ENCODE measurements at regions not wholly inside any gene's neighbourhood (a gene's known extent, or its start where the extent isn't known, plus 50 kb on each side); places are given as distances from the start of the nearest gene placed in this dataset.
"Not testable (repeated sequence)": the region's sequence is repeated elsewhere in the genome, so short reads cannot be mapped to it uniquely, and the experiment has no call there.

- Mint-ChIP-seq H3K4me3 (peak overlapping the region in 1 of 7 donors; percentile 28), H3K4me1 (peaks cover 18 to 40% (median 38%) of the 10 kb centered on the region in 3 donors), H3K9me3 (no peaks in the 10 kb centered on the region), H3K36me3 (peaks cover 0 to 5% (median 4%) of the 10 kb centered on the region in 3 donors), H3K27ac (peak overlapping the region in 1 of 8 donors; percentile 19), H3K27me3 (peaks cover 0 to 1% of the 10 kb centered on the region in 2 donors)
- H3K36me3 ChIP-seq (ENCODE audit: insufficient read depth, low read length): no peaks in the 10 kb centered on the region
- POLR2A ChIA-PET: no interaction called here
- no peak overlapping the region for H3K27ac ChIP-seq (ENCODE audit: low read depth, low read length)
- no peaks in the 10 kb centered on the region for H3K27me3 ChIP-seq (ENCODE audit: insufficient read depth, low read length, poor library complexity, severe bottlenecking)
- CTCF ChIA-PET: no interaction called here
- H3K4me1 ChIP-seq (ENCODE audit: insufficient read depth, low read length): peaks cover 29% of the 10 kb centered on the region
- no peaks in the 10 kb centered on the region for H3K9me3 ChIP-seq (ENCODE audit: low read length)
- H3K4me3 ChIP-seq (ENCODE audit: low read length): no peak overlapping the region
- no peak for DNase-seq
Observed at GRCh38 chr13:40370661-40371060, 295.8 kb downstream of the FOXO1 start.

- peak overlapping the region in 1 of 7 donors; percentile 28 for H3K4me3 Mint-ChIP-seq
- POLR2A ChIA-PET: no interaction called here
- CTCF ChIA-PET: no interaction called here
Observed at GRCh38 chr13:40371531-40372125, 294.8 kb downstream of the FOXO1 start.

DNA sequence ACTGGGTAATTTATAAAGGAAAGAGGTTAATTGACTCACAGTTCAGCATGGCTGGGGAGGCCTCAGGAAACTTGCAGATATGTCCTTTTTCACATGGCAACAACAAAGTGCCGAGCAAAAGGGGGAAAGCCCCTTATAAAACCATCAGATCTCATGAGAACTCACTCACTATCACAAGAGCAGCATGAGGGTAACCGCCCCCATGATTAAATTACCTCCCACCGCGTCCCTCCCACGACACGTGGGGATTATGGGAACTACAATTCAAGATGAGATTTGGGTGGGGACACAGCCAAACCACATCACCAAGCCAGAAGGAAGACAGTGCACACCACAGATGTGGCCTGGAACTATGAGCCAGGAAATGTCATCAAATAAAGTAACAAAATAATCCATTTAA is 292.8 kb downstream of the FOXO1 start:
- CTCF ChIA-PET; H3K27me3 Mint-ChIP-seq; H3K9me3 ChIP-seq (ENCODE audit: low read length); H3K9me3 Mint-ChIP-seq; H3K27me3 ChIP-seq (ENCODE audit: insufficient read depth, low read length, poor library complexity, severe bottlenecking); H3K27ac ChIP-seq (ENCODE audit: low read depth, low read length); H3K4me3 ChIP-seq (ENCODE audit: low read length); POLR2A ChIA-PET; H3K36me3 ChIP-seq (ENCODE audit: insufficient read depth, low read length); H3K36me3 Mint-ChIP-seq: not testable (repeated sequence)
- peak in 2 of 5 donors; percentile 18 to 38 for DNase-seq
- H3K4me1 Mint-ChIP-seq: peaks cover 24 to 49% (median 43%) of the 10 kb centered on the region in 3 donors
- peak overlapping the region in 4 of 7 donors; percentile 12 to 52 (median 28) for H3K4me3 Mint-ChIP-seq
- H3K27ac Mint-ChIP-seq: peak overlapping the region in 6 of 8 donors; percentile 26 to 82 (median 62)
- H3K4me1 ChIP-seq (ENCODE audit: insufficient read depth, low read length): peaks cover 29% of the 10 kb centered on the region

More at GRCh38 chr13:40371531-40372125, 294.8 kb downstream of the FOXO1 start:
- Mint-ChIP-seq H3K27ac (peak overlapping the region in 2 of 8 donors; percentile 39 to 61), H3K27me3 (no peaks in the 10 kb centered on the region), H3K4me1 (peaks cover 18 to 40% (median 38%) of the 10 kb centered on the region in 3 donors), H3K9me3 (no peaks in the 10 kb centered on the region), H3K36me3 (peaks cover 0 to 5% (median 4%) of the 10 kb centered on the region in 3 donors)
- peaks cover 29% of the 10 kb centered on the region for H3K4me1 ChIP-seq (ENCODE audit: insufficient read depth, low read length)
- no peaks in the 10 kb centered on the region for H3K36me3 ChIP-seq (ENCODE audit: insufficient read depth, low read length)
- no peaks in the 10 kb centered on the region for H3K9me3 ChIP-seq (ENCODE audit: low read length)
- H3K27ac ChIP-seq (ENCODE audit: low read depth, low read length): no peak overlapping the region
- no peak overlapping the region for H3K4me3 ChIP-seq (ENCODE audit: low read length)
- no peak for DNase-seq
- no peaks in the 10 kb centered on the region for H3K27me3 ChIP-seq (ENCODE audit: insufficient read depth, low read length, poor library complexity, severe bottlenecking)

GRCh38 chr13:40375489-40376171 is 290.8 kb downstream of the FOXO1 start:
- Mint-ChIP-seq H3K36me3 (peaks cover 0 to 5% (median 4%) of the 10 kb centered on the region in 3 donors), H3K4me1 (peaks cover 24 to 43% (median 34%) of the 10 kb centered on the region in 3 donors), H3K9me3 (peaks cover 0 to 3% (median 0%) of the 10 kb centered on the region in 5 donors), H3K4me3 (peak overlapping the region in 1 of 7 donors; percentile 27), H3K27me3 (peaks cover 0 to 1% of the 10 kb centered on the region in 2 donors), H3K27ac (peak overlapping the region in 1 of 8 donors; percentile 68)
- Histone ChIP-seq H3K36me3 (ENCODE audit: insufficient read depth, low read length) (no peaks in the 10 kb centered on the region), H3K9me3 (ENCODE audit: low read length) (no peaks in the 10 kb centered on the region), H3K27me3 (ENCODE audit: insufficient read depth, low read length, poor library complexity, severe bottlenecking) (no peaks in the 10 kb centered on the region), H3K27ac (ENCODE audit: low read depth, low read length) (no peak overlapping the region), H3K4me1 (ENCODE audit: insufficient read depth, low read length) (peaks cover 26% of the 10 kb centered on the region), H3K4me3 (ENCODE audit: low read length) (no peak overlapping the region)
- POLR2A ChIA-PET: no interaction called here
- DNase-seq: no peak
- CTCF ChIA-PET: no interaction called here

DNA sequence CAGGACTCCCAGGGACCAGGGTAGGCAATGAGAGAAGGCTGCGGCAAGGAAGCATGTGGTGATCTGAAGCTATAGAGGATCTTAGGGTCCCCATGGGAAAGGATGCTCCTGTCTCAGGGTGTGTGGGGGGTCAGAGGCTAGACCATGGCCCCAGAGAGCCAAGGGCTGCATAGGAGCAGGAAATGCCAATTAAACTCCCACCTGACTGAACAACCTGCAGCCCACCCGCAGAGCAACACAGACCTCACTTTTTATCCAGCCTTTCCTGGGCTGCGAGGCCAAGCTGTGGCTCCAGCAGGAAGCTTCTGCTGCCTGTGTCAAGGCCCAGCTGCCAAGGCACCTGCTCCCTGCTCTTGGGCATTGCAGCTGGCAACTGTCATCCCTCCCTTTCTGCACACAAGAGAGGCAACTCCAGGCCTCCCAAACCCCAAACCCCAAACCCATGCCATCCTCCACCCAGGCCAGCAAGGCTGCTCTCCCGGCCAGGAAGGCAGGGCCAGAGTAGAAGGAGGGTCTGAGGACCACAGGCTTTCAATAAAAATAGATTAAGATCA is 290.1 kb downstream of the FOXO1 start:
- Histone ChIP-seq H3K27ac (ENCODE audit: low read depth, low read length) (no peak overlapping the region), H3K4me1 (ENCODE audit: insufficient read depth, low read length) (peaks cover 19% of the 10 kb centered on the region), H3K4me3 (ENCODE audit: low read length) (no peak overlapping the region), H3K9me3 (ENCODE audit: low read length) (no peaks in the 10 kb centered on the region), H3K27me3 (ENCODE audit: insufficient read depth, low read length, poor library complexity, severe bottlenecking) (no peaks in the 10 kb centered on the region), H3K36me3 (ENCODE audit: insufficient read depth, low read length) (no peaks in the 10 kb centered on the region)
- Mint-ChIP-seq H3K9me3 (peaks cover 0 to 3% (median 0%) of the 10 kb centered on the region in 5 donors), H3K4me1 (peaks cover 20 to 35% (median 26%) of the 10 kb centered on the region in 3 donors), H3K27me3 (peaks cover 0 to 1% of the 10 kb centered on the region in 2 donors), H3K27ac (no peak overlapping the region), H3K36me3 (peaks cover 0 to 5% (median 4%) of the 10 kb centered on the region in 3 donors), H3K4me3 (no peak overlapping the region)
- no peak for DNase-seq
- ChIA-PET POLR2A (no interaction called here), CTCF (no interaction called here)

DNA sequence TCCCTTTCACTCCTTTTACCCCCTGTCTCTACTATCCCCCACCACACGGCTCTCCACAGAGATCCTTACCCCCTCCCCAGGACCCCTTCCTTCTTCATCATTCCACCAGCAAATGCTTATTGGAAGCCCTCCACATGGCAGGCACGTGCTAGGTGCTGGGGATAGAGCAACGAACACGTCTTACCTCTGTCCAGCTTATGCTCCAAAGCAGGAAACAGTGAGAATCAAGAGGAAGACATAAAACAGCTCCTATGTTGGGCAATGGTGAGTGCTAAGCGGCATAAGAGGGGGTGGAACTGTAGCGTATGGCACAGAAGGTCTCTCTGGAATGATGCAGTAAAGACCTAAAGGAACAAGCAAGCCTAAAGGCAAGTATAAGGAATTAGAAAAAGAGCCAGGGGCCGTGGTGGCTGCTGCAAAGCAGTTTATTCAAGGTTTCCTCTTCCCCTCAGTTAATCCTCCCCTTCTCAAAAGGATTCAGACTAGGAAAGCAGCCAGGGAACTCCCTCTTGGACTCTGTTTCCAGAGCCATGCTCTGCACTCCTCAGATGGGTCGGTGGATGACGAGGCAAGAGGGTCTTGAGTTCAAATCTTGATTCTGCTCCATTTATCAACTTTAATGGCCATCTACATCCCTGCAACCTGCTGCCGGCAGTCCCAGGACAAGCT is 289.4 kb downstream of the FOXO1 start:
- H3K27ac Mint-ChIP-seq: no peak overlapping the region
- CTCF ChIA-PET: no interaction called here

DNA sequence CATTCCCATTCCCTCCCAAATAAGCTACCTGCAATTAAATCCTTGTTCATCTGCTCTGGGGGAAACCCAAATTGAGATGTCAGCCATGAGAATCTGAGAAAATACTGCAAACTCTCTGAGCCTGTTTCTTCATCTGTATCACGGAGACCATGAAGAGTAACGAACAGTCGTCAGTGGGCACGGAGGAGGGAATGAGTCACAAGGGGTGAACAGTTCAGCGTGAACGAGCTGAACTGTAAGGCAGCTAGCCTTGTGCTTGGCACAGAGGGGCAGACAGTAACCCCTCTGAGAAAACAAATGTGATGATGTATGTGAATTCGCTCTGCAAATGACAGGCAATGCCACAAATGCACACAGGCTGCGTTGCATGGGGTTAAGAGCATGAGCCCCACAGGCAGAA is 288.7 kb downstream of the FOXO1 start:
- H3K27me3 ChIP-seq (ENCODE audit: insufficient read depth, low read length, poor library complexity, severe bottlenecking): no peaks in the 10 kb centered on the region
- no peaks in the 10 kb centered on the region for H3K36me3 ChIP-seq (ENCODE audit: insufficient read depth, low read length)
- Mint-ChIP-seq H3K27ac (no peak overlapping the region), H3K9me3 (peaks cover 0 to 3% (median 0%) of the 10 kb centered on the region in 5 donors), H3K36me3 (peaks cover 0 to 5% (median 4%) of the 10 kb centered on the region in 3 donors), H3K4me1 (peaks cover 20 to 27% (median 26%) of the 10 kb centered on the region in 3 donors), H3K4me3 (no peak overlapping the region), H3K27me3 (peaks cover 0 to 1% of the 10 kb centered on the region in 2 donors)
- DNase-seq: no peak
- H3K27ac ChIP-seq (ENCODE audit: low read depth, low read length): no peak overlapping the region
- no peaks in the 10 kb centered on the region for H3K9me3 ChIP-seq (ENCODE audit: low read length)
- POLR2A ChIA-PET: no interaction called here
- CTCF ChIA-PET: no interaction called here
- peaks cover 16% of the 10 kb centered on the region for H3K4me1 ChIP-seq (ENCODE audit: insufficient read depth, low read length)
- H3K4me3 ChIP-seq (ENCODE audit: low read length): no peak overlapping the region

More for the DNA sequence above, 289.4 kb downstream of the FOXO1 start:
- Histone ChIP-seq H3K4me3 (ENCODE audit: low read length) (no peak overlapping the region), H3K27me3 (ENCODE audit: insufficient read depth, low read length, poor library complexity, severe bottlenecking) (no peaks in the 10 kb centered on the region), H3K27ac (ENCODE audit: low read depth, low read length) (no peak overlapping the region), H3K4me1 (ENCODE audit: insufficient read depth, low read length) (peaks cover 17% of the 10 kb centered on the region), H3K9me3 (ENCODE audit: low read length) (no peaks in the 10 kb centered on the region), H3K36me3 (ENCODE audit: insufficient read depth, low read length) (no peaks in the 10 kb centered on the region)
- peaks cover 0 to 1% of the 10 kb centered on the region in 2 donors for H3K27me3 Mint-ChIP-seq
- POLR2A ChIA-PET: no interaction called here
- DNase-seq: no peak
- H3K4me3 Mint-ChIP-seq: no peak overlapping the region
- peaks cover 0 to 5% (median 4%) of the 10 kb centered on the region in 3 donors for H3K36me3 Mint-ChIP-seq
- H3K9me3 Mint-ChIP-seq: peaks cover 0 to 3% (median 0%) of the 10 kb centered on the region in 5 donors
- H3K4me1 Mint-ChIP-seq: peaks cover 20 to 29% (median 22%) of the 10 kb centered on the region in 3 donors

DNA sequence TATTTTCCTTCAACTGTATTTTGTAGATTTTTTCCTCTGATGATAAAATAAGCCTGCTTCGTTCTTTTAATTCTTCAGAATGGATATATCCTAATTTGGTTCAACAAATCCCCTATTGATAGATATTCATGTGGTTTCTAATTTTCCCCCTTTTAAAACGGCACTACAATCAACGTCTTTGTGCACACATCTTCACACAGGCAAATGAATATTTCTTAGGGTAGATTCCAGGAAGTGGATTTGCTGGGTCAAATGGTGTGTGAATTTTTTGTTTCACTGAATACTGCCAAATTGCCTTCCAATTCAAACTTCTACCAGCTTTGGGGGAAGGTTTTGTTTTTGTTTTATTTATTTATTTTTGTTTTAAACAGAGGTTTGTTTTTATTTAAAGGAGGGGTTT is 287.2 kb downstream of the FOXO1 start:
- ChIA-PET CTCF (no interaction called here), POLR2A (no interaction called here)
- no peak for DNase-seq
- no peaks in the 10 kb centered on the region for H3K27me3 ChIP-seq (ENCODE audit: insufficient read depth, low read length, poor library complexity, severe bottlenecking)
- H3K9me3 ChIP-seq (ENCODE audit: low read length): no peaks in the 10 kb centered on the region
- Mint-ChIP-seq H3K27ac (no peak overlapping the region), H3K4me1 (peaks cover 17 to 25% (median 22%) of the 10 kb centered on the region in 3 donors), H3K36me3 (no peaks in the 10 kb centered on the region), H3K9me3 (peaks cover 0 to 3% (median 0%) of the 10 kb centered on the region in 5 donors), H3K4me3 (no peak overlapping the region), H3K27me3 (peaks cover 0 to 1% of the 10 kb centered on the region in 2 donors)
- no peaks in the 10 kb centered on the region for H3K36me3 ChIP-seq (ENCODE audit: insufficient read depth, low read length)
- no peak overlapping the region for H3K27ac ChIP-seq (ENCODE audit: low read depth, low read length)
- H3K4me3 ChIP-seq (ENCODE audit: low read length): no peak overlapping the region
- peaks cover 7% of the 10 kb centered on the region for H3K4me1 ChIP-seq (ENCODE audit: insufficient read depth, low read length)

Measured in CD8-positive, alpha-beta memory T cell (primary cell).